Esophagus mucosa (tissue), 1 donor: ENCODE measurements at regions not wholly inside any gene's neighbourhood (a gene's known extent, or its start where the extent isn't known, plus 50 kb on each side); places are given as distances from the start of the nearest gene placed in this dataset.

Experiments used
- ATAC-seq: fragments of 200-7000 bp; cut with Tn5 transposase; one replicate; pipeline ENCODE4 v1.9.1; 2020
- donor health status: DM: yes; HTN: yes; CAD: no.

- ATAC-seq: no peak
Observed at GRCh38 chr1:147811273-147811672, 50.9 kb upstream of the GJA5 start.

GRCh38 chr1:147811751-147812150 is 51.3 kb upstream of the GJA5 start:
- no peak for ATAC-seq

GRCh38 chr1:147812799-147813198 is 52.4 kb upstream of the GJA5 start:
- ATAC-seq: no peak

DNA sequence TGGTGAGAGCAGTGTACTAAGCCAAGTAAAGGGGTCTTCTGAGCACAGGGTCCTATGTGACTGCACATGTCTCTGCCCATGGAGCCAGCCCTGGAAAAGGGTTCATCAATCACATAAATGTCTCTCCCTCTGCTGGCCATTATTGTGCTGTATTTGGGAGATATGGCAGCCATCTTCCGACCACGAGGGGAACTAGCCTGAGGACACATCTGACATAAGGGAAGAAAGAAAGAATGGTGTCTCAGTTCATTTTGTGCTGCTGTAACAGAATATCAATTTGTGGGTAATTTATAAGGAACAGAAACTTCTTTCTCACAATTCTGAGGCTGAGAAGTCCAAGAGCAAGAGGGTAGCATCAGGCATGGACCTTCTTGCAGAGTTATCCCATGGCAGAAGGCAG is 55.1 kb upstream of the GJA5 start:
- no peak for ATAC-seq

GRCh38 chr1:147820761-147821297 is 60.4 kb upstream of the GJA5 start:
- ATAC-seq: no peak

DNA sequence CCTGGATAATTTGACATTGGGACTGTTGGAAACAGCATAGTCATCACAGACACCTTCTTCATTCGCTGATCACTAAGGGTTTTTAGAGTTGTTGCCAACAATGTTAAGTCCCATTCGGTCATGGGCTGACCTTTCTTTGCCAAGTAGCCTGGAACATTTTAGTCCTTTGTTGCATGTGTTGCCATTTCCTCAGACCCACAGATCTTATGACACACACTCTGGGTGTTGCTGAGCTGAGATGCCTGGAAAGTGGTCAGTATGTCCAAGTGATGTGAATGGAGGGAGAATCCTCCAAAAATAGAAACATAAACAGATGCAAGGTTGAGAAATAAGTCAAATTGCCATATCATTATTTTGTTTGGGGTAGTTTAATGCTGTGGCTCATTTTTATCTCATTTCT is 61.5 kb upstream of the GJA5 start:
- no peak for ATAC-seq

- peak; percentile 65 for ATAC-seq
Observed at GRCh38 chr1:147822292-147822691, 61.9 kb upstream of the GJA5 start.

DNA sequence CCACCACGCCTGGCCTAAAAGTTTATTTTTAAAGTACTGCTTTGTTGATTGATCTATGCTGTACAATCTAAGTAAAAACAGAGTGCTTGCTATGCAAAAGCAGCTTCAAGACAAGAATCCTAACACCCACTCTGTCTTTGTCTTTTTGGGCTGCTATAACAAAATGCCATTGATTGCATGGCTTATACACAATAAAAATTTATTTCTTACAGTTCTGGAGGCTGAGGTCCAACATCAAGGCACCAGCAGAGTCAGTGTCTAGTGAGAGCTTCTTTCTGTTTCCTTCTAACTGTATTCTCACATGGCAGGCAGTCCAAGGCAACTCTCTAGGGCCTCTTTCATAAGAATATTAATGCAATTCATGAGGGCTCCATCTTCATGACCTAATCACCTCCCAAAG is 63.6 kb upstream of the GJA5 start:
- no peak for ATAC-seq

GRCh38 chr1:147824798-147825197 is 64.4 kb upstream of the GJA5 start:
- ATAC-seq: no peak

- no peak for ATAC-seq
Observed at GRCh38 chr1:147825586-147825985, 65.2 kb upstream of the GJA5 start.

GRCh38 chr1:147826259-147826658 is 65.9 kb upstream of the GJA5 start:
- ATAC-seq: no peak

GRCh38 chr1:147833231-147833860 is 69.2 kb upstream of the GJA8 start:
- ATAC-seq: no peak

- peak; percentile 29 for ATAC-seq
Observed at GRCh38 chr1:147834181-147834580, 68.4 kb upstream of the GJA8 start.

- ATAC-seq: no peak
Observed at GRCh38 chr1:147834810-147835209, 67.8 kb upstream of the GJA8 start.

DNA sequence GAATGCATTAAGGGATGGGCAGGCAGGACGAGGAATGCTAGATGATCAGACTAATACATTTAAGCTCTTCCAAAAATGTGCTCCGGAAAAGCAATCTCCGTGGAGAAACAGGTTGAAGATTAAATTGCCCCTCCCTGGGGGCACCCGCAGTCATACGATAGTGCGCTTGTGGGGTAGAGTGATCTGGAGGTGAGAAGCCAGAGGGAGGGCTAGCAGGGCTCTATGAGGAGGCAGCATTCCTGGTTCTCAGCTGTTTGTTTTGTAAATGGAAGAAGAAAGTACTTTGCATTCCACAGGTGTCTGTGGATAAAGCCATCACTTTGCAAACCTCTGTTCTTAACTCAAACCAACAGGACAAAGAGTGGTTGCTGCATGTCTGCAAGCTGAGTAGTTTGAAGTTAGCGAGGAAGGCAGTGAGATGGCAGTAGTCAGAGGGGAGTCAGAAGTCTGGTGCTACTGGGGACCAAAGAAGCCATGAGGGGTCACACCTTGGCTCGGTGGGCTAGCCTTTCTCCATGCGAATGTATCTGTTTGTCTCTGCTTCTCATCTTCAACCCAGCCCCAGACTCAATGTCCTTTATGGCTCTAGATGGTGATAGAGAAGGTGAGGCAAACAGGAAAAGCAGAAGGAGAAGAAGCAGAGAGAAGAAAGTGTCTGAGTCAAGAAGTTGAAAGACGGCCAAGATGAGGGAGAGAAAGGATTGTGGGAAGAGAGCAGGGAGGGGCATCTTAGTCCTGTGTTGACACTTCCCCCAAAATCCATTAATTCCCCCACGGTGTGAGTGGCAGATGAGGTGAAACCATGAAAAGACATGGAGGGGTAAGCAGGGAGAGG is 65.2 kb upstream of the GJA8 start:
- ATAC-seq: no peak

GRCh38 chr1:147837964-147838292 is 64.7 kb upstream of the GJA8 start:
- ATAC-seq: no peak

- ATAC-seq: no peak
Observed at GRCh38 chr1:147840909-147841308, 61.7 kb upstream of the GJA8 start.

GRCh38 chr1:147842578-147842977 is 60.0 kb upstream of the GJA8 start:
- ATAC-seq: no peak

DNA sequence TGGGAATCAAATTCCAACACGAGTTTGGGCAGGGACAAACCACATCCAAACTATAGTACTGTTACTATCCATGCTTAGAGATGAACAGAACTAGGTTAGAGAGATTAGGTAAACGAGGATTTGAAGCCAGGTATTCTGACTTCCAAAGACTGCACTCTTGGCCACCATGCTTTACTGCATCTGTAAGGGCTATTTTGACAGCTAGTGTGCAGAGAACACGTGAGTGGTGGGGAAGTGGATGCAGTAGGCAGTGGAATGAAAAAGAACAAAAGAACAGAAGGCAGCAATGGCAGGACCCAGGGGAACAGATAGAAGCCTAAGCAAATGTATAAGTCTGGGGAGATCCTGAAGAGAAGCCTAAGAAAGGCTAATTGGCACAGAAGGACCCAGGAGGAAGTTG is 59.1 kb upstream of the GJA8 start:
- ATAC-seq: no peak

DNA sequence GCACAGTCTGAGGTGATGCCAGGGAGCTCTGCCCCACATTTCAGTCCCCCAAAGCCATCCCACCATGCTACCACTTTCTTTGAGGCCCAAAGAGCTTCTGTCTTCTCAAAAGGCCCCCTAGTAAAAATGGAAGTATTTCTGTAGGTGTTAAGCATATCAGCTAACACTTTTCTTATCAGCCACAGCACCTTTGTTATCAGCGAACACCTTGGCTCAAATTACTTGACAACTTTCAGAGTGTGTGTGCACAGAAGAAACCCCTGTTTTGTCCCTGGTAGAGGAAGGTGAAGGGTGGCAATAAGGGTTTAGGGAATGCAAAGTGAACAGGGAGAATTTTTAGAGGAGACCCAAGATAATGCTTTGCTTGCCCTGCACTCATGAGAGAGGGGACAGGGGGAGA is 54.8 kb upstream of the GJA8 start:
- no peak for ATAC-seq

- no peak for ATAC-seq
Observed at GRCh38 chr1:147849098-147849895, 53.3 kb upstream of the GJA8 start.

- no peak for ATAC-seq
Observed at GRCh38 chr1:147850737-147851136, 51.9 kb upstream of the GJA8 start.

- peak; percentile 80 for ATAC-seq
Observed at GRCh38 chr1:147851149-147851548, 51.4 kb upstream of the GJA8 start.
